RCC 7860 (cell line): ENCODE measurements at regions not wholly inside any gene's neighbourhood (a gene's known extent, or its start where the extent isn't known, plus 50 kb on each side); places are given as distances from the start of the nearest gene placed in this dataset.
A peak's percentile ranks its signal among the peaks of the same experiment; 100 is the strongest.

Experiments
- DNase-seq: peaks from one replicate; pipeline ENCODE4 v3.0.0-alpha.2; 2015; ENCODE audit warnings: low spot score
- FAIRE-seq: peaks from 2 replicates; lab custom pipeline; 2012; peaks lifted over from hg19 to GRCh38; lab: Jason Lieb, UNC

DNA sequence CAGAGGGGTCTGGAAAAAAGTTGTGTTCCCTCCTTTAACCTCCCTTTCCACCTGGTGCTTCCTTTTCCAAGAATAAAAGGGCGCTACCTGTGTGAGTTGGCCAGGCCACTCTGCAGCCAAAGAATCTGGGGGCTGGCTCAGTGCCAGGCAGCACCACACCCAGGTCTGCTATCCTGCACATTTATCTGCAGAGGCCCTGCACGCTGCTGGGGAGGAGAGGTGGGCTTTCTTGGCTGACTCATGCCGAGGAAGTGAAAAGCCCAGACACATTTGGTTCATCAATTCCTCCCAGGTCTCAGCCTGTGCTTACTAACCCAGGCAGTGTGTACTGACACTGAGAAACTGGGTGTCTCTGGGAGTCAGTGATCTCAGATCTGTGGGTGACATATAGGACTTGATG lies 79.8 kb upstream of the F3 start:
- FAIRE-seq: peak; percentile 89

DNA sequence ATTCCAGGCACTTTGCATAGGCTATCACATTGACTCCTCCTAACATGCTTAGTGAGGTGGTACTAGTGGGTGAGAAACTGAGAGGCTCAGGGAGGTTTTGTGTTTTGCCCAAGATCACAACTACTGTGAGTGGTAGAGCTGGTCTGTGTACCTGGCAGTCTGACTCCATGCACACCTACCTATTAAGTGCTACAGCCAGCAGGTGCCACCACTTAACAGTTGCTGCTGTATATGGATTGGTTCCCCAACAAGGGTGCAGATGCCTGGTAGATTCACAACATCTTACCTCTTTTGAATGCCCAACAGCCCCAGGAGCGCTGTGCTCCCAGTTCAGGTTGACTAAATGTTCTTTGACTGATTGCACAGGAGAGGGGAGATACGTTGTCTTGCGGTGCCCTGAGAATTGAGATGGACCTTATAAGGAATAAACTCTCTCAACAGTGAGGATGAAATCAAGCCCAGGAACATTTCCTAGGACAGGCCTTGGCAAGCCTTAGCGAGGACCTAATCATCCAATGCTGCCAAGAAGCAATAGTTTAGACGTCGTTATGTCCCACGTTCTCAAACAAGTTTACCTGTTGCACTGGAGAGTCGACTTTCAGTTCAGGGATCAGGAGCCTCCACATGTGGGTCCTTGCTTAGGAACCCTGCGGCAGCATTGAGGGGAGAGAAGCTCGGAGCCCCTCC lies 78.9 kb upstream of the F3 start:
- no peak for DNase-seq
- FAIRE-seq: no peak

More for the DNA sequence above, 79.8 kb upstream of the F3 start:
- DNase-seq: peak; percentile 90

DNA sequence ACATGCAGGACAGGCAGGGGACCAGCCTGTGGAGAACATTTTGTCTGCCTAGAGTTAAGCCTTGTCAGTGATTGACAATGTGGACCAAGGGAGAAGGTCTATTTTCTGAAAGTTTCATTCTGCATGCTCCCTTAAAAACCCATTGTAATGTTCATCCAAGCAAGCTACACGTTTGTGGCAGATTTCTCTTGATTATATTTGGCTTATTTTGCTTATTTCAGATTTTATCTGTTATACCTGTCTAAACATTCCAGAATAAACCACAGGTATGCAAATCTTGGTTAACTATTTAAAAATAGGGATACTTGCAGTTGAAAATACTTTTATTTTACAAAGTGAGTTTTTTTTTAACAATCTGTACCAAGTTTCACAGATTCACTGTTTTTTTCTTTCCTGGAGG lies 78.2 kb upstream of the F3 start:
- peak; percentile 35 for FAIRE-seq
- no peak for DNase-seq

DNA sequence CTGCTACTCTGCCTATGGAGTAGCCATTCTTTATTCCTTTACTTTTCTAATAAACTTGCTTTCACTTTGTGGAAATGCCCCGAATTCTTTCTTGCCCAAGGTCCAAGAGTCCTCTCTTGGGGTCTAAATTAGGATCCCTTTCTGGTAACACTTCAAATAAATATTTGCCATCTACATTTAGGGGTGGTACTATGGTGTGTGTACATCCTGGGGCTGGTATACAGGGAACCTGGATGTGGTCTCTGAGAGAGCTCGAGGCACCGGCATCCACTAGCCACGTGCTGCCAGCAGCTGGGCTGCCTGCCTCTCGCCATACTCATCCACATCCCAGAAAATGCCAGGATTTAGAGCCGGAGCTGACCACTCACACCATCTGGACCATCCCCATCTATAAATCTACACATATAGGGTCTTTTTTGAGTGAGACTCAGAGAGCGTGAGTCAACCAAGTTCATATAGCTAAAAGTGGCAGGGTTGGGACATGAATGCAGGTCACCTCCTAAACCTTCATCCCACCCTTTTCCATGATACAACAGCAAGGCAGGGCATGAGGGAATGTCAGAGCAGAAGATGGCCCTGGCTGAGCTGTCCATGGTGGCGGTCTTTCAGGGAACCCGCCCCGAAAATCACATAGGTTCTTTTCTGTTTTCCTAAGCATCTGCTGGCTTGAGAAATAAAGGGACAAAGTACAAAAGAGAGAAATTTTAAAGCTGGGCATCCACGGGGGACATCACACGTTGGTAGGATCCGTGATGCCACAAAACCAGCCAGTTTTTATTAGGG lies 76.6 kb upstream of the F3 start:
- no peak for FAIRE-seq

DNA sequence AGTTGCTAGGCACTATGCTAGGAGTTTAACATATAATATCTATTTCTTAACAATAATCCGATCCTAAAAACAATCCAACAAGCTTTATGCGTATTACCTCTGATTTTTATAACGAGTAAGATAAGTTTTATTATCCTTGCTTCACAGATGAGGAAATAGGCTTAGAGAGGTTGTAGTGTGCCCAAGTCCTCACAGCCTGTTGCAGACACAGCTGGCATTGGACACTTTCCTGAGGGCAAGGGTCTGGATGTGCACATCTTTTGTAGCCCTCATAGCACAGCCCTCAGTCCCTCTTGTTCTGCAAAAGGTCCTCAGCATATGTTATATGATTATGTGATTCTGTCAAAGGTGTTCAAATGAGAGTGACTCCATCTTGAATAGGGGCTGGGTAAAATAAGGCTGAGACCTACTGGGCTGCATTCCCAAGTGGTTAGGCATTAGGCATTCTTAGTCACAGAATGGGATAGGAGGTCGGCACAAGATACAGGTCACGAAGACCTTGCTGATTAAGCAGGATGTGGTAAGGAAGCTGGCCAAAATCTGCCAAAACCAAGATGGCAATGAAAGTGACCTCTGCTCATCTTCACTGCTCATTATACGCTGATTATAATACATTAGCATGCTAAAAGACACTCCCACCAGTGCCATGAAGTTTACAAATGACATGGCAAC lies 75.7 kb upstream of the F3 start:
- FAIRE-seq (peak; percentile 95), DNase-seq (peak; percentile 92)

More for the DNA sequence above, 76.6 kb upstream of the F3 start:
- no peak for DNase-seq

DNA sequence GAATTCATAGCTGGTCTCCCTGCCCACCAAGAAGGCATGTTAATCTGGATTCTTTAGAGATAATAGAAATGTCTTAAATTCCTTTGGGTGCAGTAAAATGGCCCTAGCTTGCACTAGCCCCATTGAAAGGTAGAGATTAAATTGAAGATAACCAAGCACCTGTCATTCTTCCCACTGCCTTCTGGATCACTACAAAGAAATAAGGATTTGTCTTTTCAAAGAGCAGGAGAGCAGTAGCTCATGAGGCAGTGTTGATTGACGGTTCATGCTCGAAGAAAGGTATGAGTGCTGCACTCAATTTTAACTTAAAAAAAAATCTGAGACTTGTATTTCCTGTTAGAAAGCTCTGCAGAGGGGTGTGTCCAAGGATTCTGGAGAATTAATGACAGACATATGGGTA lies 74.9 kb upstream of the F3 start:
- DNase-seq: no peak
- no peak for FAIRE-seq

DNA sequence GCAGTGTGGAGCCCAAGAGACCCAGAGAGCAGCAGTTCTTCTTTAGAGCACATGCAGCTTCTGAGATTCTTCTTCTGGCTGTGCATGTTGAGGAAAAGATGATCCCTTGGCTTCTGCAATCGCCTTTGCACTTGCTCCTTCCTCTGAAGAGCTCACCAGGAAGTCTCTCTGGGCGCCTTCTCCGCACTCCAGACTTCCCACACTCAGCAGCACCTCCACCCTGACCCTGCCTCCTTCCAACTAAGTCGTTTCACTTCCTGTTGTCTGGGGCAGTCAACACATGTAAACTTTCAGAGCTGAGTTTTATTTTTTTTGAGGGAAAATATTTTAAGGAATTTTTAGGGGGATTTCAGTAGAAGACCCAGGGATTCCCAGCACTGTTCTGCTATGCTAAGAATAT lies 73.4 kb upstream of the F3 start:
- no peak for DNase-seq
- no peak for FAIRE-seq

DNA sequence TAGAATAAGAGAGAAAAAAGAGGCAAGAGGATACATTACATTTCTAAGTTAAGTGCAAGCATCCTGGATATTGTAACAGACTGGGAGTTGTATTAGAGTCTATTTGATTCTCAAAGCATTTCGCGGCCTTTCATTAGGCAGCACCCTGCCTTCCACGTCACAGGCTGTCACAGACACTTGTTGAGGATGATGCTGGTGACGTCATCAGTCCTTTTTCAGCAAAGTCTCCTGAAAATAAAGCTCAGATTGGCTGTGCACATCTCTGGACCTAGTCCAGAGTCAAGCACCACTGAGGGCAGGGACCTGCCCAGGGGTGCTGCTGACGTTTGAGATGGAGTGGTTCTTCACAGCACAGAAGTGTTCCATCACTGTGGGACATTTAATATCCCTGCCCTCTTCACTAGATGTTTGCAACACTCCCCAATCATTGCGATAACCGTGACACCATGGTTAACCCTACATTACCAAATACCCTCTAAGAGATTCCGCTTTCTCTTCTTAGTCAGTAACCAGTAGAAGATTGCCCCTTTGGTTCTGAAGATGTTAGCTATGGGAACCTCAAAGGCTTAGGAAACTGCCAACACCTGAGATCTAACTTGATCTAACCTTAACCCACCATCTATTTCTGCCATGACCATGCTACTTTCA lies 72.7 kb upstream of the F3 start:
- FAIRE-seq: no peak

DNA sequence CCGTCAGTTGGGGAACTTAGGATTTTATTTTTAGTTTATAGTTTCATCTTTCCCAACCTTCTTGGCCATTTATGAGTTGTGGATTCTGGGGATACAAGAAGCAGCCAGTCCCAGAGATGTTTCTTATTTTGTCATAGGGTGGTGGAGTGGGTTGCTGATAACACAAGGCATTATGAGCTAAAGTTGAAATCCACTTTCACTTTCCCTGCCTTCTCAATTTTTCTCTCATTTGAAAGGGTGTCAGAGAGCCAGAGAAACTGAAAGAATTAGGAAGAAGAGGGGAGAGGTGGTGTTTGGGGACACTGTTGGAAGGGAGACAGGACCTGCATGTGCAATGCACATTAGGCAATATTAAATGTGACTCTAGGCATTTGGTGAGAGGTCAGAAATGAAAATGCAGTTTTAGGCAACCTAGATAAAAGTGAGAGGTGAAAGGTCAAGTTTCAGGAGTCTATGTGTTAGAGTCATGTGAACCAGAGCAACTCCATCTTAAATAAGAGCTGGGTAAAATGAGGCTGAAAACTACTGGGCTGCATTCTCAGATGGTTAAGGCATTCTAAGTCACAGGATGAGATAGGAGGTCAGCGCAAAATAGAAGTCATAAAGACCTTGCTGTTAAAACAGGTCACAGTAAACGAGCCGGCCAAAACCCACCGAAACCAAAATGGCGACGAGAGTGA lies 71.1 kb upstream of the F3 start:
- DNase-seq (no peak), FAIRE-seq (no peak)

More for the DNA sequence above, 72.7 kb upstream of the F3 start:
- DNase-seq: no peak

DNA sequence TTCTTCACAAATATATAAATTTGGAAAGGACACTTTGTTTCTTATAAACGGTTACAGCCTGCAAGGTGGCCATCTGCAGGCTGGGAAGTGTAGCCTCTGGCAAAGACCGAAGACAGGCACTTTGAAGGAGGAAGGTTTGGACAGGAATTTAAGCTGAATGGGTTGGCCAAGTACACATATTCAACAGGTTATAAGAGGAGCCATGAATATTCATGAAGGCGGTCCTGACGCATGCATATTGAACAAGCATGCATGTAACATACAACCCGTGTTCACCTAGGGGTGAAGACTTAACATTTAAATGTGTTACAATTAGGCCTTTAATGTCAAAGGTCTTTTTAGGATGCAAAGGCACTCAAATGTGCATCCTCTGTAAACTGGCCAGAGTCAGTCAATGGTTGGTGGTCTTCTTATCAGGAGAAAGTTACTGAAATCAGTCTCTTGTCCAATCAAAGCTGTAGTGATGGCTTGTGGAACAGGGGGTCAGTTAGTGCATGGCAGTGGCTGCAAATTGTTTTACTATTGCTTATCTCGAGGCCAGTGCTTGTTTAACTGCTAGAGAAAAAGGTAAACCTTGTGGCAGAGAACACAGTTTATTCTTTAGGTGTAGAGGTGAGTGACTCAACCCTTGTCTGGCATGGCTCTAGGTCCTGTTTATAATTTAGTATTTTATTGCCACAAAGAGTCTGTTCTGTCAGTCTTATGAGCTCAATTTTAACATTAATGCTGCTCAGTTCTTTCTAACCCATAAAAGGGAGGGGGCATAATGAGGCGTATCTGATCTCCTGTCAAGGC lies 70.3 kb upstream of the F3 start:
- FAIRE-seq: no peak

DNA sequence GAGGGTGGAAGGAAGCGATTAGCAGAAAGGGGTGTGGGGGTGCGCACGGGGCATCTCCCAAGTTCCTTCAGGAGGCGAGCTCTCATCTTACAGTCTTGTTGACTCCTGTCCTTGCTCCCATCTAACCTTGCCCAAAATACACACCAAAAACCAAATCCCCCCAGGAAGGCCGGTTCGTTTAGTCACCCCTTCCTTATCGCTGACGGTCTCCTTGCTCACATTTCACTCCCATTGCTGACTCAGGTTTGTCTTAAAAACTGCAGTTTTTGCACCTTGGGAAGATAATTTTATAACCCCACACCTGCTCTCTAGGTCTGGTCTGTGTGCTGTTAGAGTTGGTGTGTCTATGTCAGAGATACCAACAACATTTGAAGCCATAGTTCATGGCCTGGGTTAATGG lies 68.1 kb upstream of the F3 start:
- no peak for DNase-seq
- FAIRE-seq: no peak

More for the DNA sequence above, 70.3 kb upstream of the F3 start:
- no peak for DNase-seq

DNA sequence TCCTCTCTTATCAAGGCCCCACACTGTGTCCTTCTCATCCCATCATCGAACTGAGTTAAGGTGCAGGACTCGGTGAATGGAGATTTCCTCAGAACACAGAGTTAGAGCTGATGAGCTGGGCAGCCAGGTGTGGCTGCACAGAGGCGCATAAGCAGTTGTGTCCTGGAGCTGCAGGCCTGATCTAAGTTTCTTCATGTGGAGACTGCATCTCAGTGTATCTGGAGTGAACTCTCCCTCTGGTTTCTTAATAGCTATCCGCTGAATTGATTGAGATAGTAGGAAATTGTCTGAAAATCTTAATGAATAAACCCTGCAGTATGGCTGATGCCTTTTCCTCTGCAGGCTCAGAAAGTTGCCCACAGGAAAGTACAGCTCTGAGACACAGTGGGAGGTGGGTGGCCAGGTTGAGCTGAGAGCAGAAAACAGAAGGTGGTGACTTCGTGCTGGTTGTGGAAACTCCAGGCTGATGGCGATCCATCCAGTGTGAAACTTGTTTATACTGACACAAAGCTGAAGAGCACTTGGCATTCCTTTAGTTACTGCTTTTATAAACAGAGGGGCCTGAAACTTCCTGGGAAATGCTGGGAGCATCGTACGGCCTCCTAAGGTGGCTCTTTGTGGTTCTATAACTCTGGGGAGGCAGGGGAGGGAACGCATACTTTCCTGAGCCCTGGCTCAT lies 67.4 kb upstream of the F3 start:
- FAIRE-seq (no peak), DNase-seq (no peak)

DNA sequence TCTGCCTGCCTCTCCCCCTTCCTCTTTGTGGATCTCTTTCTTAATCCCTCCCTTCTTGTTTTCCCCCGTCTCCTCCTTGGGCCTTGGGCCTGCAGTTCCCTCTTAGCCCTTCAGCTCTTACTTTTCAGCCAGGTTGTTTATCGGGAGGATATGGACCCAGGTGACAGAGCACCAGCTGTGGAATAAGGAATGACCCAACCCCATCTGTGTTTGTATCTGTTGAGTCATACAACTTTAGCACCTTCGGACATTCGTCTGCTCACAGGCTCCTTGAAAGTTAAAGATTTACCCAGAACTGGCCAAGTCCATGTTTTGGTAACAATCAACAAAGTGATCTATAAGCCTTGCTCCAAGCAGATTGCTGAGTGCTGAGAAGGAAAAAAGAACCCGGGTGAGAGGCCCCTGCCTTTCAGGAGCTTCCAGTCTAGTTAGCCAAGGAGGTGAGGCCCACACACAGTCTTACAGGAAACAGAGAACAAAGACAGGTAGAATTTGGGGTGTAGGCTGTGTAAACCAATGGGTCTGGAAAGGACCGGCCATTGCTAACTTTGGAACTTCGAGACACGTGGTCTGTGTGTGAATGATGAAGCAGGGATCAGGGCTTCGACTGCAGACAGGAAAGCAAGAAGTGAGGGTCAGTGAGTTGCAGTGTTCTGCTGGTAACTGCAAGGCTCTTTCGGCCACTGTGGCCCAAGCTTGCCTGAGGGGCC lies 66.7 kb upstream of the F3 start:
- peak; percentile 90 for FAIRE-seq

DNA sequence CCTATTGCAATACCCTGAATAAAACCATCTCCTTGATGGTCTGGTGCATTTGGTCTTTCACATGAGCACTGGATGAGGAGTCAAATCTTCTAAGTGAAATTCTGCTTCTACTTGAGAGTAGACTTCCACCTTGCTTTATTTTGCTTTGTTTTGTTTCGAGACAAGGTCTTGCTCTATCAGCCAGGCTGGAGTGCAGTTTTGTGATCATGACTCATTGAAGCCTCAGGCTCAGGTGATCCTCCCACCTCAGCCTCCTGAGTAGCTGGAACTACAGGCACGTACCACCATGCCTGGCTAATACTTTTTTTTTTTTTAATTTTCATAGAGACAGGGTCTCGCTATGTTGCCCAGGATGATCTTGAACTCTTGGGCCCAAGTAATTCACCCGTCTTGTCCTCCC lies 65.8 kb upstream of the F3 start:
- DNase-seq (no peak), FAIRE-seq (no peak)

More for the DNA sequence above, 66.7 kb upstream of the F3 start:
- peak; percentile 79 for DNase-seq

DNA sequence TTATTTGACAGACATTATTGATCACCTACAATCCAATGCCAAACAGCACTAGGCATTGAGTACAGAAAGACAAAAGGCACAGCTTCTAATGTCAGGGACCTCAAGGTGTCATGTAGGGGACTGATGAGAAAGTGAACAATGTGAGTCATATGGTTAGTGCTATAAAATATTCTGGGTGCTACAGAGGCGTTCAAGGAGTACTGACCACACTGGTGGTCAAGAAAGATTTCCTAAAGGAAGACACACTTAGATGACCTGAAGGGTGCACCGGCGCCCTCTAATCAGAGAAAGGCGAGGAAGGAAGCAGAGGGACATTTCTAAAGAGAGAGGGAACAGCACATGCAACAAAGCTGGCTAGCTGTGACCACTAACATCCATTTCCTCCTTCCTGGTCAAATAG lies 64.9 kb upstream of the F3 start:
- DNase-seq: peak; percentile 67
- peak; percentile 71 for FAIRE-seq

DNA sequence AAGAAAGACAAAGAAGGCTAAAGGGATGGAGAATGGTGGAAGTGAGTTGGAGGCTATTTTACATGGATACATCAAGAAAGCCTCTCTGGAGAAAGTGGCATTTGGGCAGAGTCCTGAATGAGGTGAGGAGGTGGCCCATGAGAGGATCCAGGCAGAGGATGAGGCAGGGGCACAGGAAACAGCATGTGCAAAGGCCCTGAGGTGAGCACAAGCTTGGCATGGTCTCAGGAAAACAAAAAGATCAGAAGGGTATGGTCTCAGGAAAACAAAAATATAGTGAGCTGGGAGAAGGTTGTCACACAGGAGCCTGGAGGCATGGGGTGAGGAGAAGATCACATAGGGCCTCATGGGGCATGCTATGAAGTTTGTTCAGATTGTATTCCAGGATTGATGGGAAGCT lies 62.1 kb upstream of the F3 start:
- no peak for DNase-seq
- no peak for FAIRE-seq

DNA sequence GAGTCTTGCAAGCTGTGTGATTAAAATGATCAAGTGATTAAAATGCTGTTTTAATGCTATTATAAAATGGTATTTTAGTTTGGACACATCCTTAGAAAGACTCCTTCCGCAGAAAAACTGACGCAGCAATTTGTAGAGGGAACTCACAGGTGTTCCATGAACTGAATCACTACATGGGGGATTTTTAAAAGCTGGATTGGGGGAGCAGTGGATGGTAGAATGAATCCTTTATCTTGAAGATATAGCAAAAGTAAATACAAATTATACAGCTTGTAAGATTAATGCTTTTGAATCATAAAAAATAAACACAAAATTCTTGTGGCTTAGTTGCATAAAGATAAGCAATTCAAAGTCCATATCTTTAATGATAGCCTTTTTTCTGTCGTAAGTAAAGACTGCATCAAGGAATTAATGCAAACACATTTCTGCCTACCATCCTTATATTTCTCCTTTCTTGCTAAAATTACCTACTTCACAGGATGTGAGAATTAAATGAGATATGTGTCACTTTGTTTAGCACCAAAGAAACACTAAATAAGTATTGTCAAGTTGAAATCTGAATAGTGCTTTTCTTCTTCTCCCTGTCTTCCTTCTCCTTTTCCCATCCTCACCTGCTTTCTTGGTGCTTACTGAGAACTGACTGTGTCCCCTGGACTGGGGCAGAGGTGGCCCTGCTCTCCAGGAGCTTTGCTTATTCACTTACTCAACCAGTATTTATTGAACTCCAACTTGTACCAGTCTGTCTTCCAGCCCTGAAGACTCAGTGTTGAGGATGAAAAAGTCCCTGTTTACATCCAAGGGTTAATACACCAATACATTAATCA lies 61.5 kb upstream of the F3 start:
- DNase-seq (no peak), FAIRE-seq (no peak)

DNA sequence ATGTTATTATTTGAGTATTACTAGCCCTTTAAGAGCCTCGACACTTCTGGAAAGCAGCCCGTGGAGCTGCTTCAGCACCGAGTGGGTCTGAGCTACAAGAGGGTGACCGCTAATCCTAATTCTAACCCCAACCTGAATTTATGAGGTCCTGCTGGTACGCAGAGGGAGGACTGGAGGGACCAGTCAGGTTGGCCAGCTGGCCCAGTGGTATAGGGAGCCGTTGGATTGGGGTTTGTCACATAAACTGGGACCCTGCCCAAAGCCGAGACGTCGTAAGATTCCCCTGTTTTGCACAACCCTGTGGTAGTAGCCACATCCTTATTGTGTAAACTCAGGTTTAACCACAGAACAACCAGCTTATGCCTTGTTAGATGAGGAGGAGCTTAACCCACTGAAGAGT lies 60.8 kb upstream of the F3 start:
- no peak for DNase-seq
- FAIRE-seq: no peak
